GM12865 (cell line): ENCODE measurements at regions not wholly inside any gene's neighbourhood (a gene's known extent, or its start where the extent isn't known, plus 50 kb on each side); places are given as distances from the start of the nearest gene placed in this dataset.

Experiments used
- DNase-seq: peaks from one replicate; pipeline ENCODE4 v3.0.0; 2010; ENCODE audit warnings: low read depth
- H3K4me3 ChIP-seq: 2 replicates; pipeline ENCODE4 v1.5.1; 2011; ENCODE audit warnings: mild to moderate bottlenecking, low read depth, low read length, control low read depth
- TF ChIP-seq, protein P1 (sequence below): IDR thresholded peaks from 2 replicates; pipeline ENCODE4 v1.5.1; 2011; ENCODE audit warnings: low read length, control low read depth, low read depth, inconsistent platforms; ENCODE audit not compliant: insufficient read depth; ENCODE audit errors: missing control alignments

DNA sequence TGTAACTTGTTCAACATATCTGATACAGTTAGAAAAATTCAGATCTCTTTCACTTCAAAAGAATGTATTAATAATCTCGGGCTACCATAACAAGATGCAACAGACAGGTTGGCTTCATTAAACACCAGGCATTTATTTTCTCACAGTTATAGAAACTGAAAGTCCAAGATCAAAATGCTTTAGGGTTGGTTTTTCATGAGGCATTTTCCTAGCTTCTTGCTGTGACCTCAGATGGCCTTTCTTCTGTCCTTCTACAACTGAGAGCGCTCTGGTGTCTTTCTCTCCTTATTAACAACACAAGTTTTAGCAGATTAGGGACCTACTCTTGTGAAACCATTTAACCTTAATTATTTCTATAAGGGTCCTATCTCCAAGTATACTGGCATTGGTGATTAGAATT lies 452.5 kb downstream of the ZNF804A start:
- DNase-seq: no peak
- TF ChIP-seq, protein P1, sequence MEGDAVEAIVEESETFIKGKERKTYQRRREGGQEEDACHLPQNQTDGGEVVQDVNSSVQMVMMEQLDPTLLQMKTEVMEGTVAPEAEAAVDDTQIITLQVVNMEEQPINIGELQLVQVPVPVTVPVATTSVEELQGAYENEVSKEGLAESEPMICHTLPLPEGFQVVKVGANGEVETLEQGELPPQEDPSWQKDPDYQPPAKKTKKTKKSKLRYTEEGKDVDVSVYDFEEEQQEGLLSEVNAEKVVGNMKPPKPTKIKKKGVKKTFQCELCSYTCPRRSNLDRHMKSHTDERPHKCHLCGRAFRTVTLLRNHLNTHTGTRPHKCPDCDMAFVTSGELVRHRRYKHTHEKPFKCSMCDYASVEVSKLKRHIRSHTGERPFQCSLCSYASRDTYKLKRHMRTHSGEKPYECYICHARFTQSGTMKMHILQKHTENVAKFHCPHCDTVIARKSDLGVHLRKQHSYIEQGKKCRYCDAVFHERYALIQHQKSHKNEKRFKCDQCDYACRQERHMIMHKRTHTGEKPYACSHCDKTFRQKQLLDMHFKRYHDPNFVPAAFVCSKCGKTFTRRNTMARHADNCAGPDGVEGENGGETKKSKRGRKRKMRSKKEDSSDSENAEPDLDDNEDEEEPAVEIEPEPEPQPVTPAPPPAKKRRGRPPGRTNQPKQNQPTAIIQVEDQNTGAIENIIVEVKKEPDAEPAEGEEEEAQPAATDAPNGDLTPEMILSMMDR: no peak
- H3K4me3 ChIP-seq: no peak overlapping the region

GRCh38 chr2:185063761-185064160 lies 465.4 kb downstream of the ZNF804A start:
- DNase-seq: no peak
- H3K4me3 ChIP-seq: no peak overlapping the region
- TF ChIP-seq, protein P1: no peak

DNA sequence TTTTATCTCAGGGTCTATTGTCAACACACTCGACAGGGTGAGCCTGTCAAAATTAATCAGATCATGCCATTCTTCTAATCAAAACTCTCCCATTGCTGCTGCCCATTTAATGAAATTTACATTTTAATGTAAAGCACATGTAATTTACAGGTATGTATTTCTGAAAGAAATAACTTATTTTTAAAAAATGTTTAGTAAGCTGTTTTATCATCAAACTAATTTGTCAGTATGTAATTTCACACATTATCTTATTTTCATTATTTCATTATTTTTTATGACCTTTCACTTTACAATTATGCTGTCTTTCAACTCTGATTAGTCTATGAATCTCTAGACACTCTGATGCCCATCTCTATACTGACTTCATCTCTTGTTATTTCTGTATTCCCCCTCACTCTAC lies 467.8 kb downstream of the ZNF804A start:
- DNase-seq: no peak
- H3K4me3 ChIP-seq: no peak overlapping the region
- TF ChIP-seq, protein P1: no peak

DNA sequence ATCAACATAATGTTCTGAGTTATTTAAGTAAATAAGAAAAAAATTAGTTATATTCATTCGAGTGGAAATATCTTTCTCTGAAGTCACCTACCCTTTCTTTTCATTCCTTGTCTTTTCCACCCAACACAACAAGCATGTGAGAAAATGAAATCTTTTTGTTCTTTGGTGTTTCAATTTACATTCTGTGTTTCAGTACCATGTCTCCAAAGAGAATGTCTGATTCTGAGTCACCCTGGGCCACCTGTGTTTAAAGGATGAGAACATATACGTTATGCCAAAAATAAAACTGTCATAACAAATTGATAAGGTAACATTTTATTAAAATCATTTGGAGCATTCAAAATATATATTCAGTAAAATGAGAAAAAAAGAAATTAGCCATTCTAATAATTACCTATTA lies 470.8 kb downstream of the ZNF804A start:
- TF ChIP-seq, protein P1: no peak
- DNase-seq: no peak
- no peak overlapping the region for H3K4me3 ChIP-seq

DNA sequence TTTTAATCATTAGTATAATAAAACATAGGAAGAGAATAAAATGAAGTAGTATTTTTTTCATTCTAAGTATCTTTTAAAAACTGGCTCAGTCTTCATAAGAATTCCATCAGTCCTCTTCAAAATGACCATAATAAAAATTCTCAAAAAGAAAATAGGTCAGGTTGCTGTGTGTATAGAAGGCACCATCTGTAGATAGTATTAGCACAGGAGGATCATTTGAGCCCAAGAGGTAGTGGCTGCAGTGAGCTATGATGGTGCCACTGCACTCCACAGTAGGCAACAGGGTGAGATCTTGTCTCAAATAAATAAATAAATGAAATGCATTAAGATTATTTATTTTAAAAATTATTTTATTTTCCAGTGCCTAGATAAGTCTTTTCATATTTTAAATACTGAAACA lies 475.8 kb downstream of the ZNF804A start:
- H3K4me3 ChIP-seq: no peak overlapping the region
- DNase-seq: no peak
- TF ChIP-seq, protein P1: no peak

- TF ChIP-seq, protein P1: no peak
- no peak overlapping the region for H3K4me3 ChIP-seq
- DNase-seq: no peak
These were observed 484.4 kb downstream of the ZNF804A start for GRCh38 chr2:185082749-185083148.

GRCh38 chr2:185108588-185108987 lies 510.3 kb downstream of the ZNF804A start:
- no peak overlapping the region for H3K4me3 ChIP-seq
- TF ChIP-seq, protein P1: no peak
- DNase-seq: no peak
